K562 (cell line): ENCODE measurements at regions not wholly inside any gene's neighbourhood (a gene's known extent, or its start where the extent isn't known, plus 50 kb on each side); places are given as distances from the start of the nearest gene placed in this dataset.

ENCODE experiments used
- ATAC-seq: fragments of 200-7000 bp; cut with Tn5 transposase; 3 replicates; pipeline ENCODE4 v1.9.1; 2020; ENCODE audit warnings: moderate library complexity
- BruUV-seq: library from RNA; stranded (reverse); fragments of 400-500 nt; replicated peaks from 2 replicates; lab custom pipeline; 2021; lab: Mats Ljungman, UMichigan
- CTCF ChIA-PET: fragments of 300-600 bp; formaldehyde crosslinking; extraction: SDS; loops from one replicate; lab custom pipeline; 2021; ENCODE audit warnings: low intra/inter-chr PET ratio; lab: Yijun Ruan, JAX
- POLR2A ChIA-PET: fragments of 300-600, 350-650 bp; sonication (Branson Sonifier 250); formaldehyde crosslinking; extraction: SDS; loops from one replicate; lab custom pipeline; 2021; ENCODE audit warnings: antibody characterized with exemption, inconsistent platforms; lab: Yijun Ruan, JAX
- DNase-seq, 4 experiments: peaks; one replicate each; pipeline versions ENCODE4 v3.0.0 to v3.0.0-alpha.2; 2011 to 2018; ENCODE audit warnings: low spot score in 3 of 4, mixed read lengths in 3 of 4; ENCODE audit errors: extremely low read depth in 1 of 4
- FAIRE-seq: peaks from 2 replicates; lab custom pipeline; 2011; peaks lifted over from hg19 to GRCh38; lab: Jason Lieb, UNC
- H2AFZ ChIP-seq: 2 replicates; pipeline ENCODE4 v1.6.0; 2011; ENCODE audit warnings: low read depth, low read length, control low read depth, inconsistent platforms
- H3K27ac ChIP-seq: fragments of 200-600 bp; 3 replicates; pipeline ENCODE4 v1.8.0; 2011; ENCODE audit warnings: low read depth, mild to moderate bottlenecking, control low read depth, inconsistent platforms, low read length, moderate library complexity, mixed read lengths; ENCODE audit errors: extremely low read depth
- H3K27me3 ChIP-seq, 2 experiments: fragments of 300-600 bp in 1 of 2; 2 replicates in 1 of 2; 3 replicates in 1 of 2; pipeline versions ENCODE4 v1.6.0 to v1.8.0; 2011; ENCODE audit warnings: inconsistent platforms in 2 of 2, low read length in 2 of 2, mild to moderate bottlenecking in 1 of 2, mixed read lengths in 1 of 2, moderate library complexity in 1 of 2; ENCODE audit not compliant: control insufficient read depth in 2 of 2, insufficient read depth in 2 of 2
- H3K36me3 ChIP-seq: fragments of 300-600 bp; 3 replicates; pipeline ENCODE4 v1.8.0; 2011; ENCODE audit warnings: mild to moderate bottlenecking, low read length, inconsistent platforms; ENCODE audit not compliant: control insufficient read depth, insufficient read depth
- H3K4me1 ChIP-seq, 2 experiments: fragments of 200-600 bp in 1 of 2; replicated peaks in 1 of 2; 2 replicates in 1 of 2; 3 replicates in 1 of 2; pipeline versions ENCODE4 v1.5.1 to v1.8.0; 2011; ENCODE audit warnings: inconsistent platforms in 2 of 2, low read length in 2 of 2, mild to moderate bottlenecking in 1 of 2, mixed read lengths in 1 of 2, moderate library complexity in 1 of 2; ENCODE audit not compliant: control insufficient read depth in 2 of 2, insufficient read depth in 2 of 2
- H3K4me2 ChIP-seq: 2 replicates; pipeline ENCODE4 v1.6.1; 2011; ENCODE audit warnings: low read length, control low read depth, inconsistent platforms, mixed read lengths; ENCODE audit not compliant: insufficient read depth
- H3K4me3 ChIP-seq: fragments of 200-600 bp; sonication (generic), shearing (Covaris generic); 2 replicates; pipeline ENCODE4 v1.5.1; 2016; ENCODE audit warnings: control low read depth, inconsistent platforms
- H3K79me2 ChIP-seq: fragments of 200-600 bp; 3 replicates; pipeline ENCODE4 v1.8.0; 2011; ENCODE audit warnings: low read length, inconsistent platforms; ENCODE audit not compliant: control insufficient read depth, insufficient read depth
- H3K9ac ChIP-seq, 2 experiments: 2 replicates each; pipeline versions ENCODE4 v1.6.0 to v1.6.1; 2011; ENCODE audit warnings: low read depth in 2 of 2, low read length in 2 of 2, control low read depth in 1 of 2, inconsistent platforms in 1 of 2, mild to moderate bottlenecking in 1 of 2, mixed read lengths in 1 of 2; ENCODE audit not compliant: insufficient read depth in 1 of 2
- H3K9me1 ChIP-seq: one replicate; pipeline ENCODE4 v1.6.0; 2011; ENCODE audit warnings: inconsistent platforms, mild to moderate bottlenecking, low read length, moderate library complexity; ENCODE audit not compliant: control insufficient read depth, insufficient read depth
- H3K9me3 ChIP-seq: replicated peaks from 2 replicates; pipeline ENCODE4 v1.5.1; 2011; ENCODE audit warnings: low read depth, low read length, inconsistent platforms; ENCODE audit not compliant: control insufficient read depth, insufficient read depth
- H4K20me1 ChIP-seq: replicated peaks from 2 replicates; pipeline ENCODE4 v1.6.1; 2011; ENCODE audit warnings: low read length, inconsistent platforms, mixed read lengths; ENCODE audit not compliant: control insufficient read depth, insufficient read depth
- E2F3 ChIP-seq: fragments of 250-450 bp; sonication (Bioruptor Pico); IDR thresholded peaks from 2 replicates; pipeline ENCODE4 v1.4.0; 2020; ENCODE audit warnings: mild to moderate bottlenecking
- HDAC8 ChIP-seq: fragments of 450-650 bp; IDR thresholded peaks from 2 replicates; pipeline ENCODE4 v1.6.1; 2016; ENCODE audit warnings: mild to moderate bottlenecking, missing genetic modification characterization, moderate library complexity, missing compliant biosample characterization
- HLTF ChIP-seq: fragments of 450-650 bp; IDR thresholded peaks from 2 replicates; pipeline ENCODE4 v1.6.1; 2016
- HMG20A ChIP-seq: fragments of 450-650 bp; formaldehyde crosslinking; conservative IDR thresholded peaks from 2 replicates; pipeline ENCODE4 v1.4.0; 2020; ENCODE audit warnings: mild to moderate bottlenecking, mixed read lengths
- POLR3A ChIP-seq: IDR thresholded peaks from 2 replicates; pipeline ENCODE4 v1.6.1; 2011; ENCODE audit warnings: borderline replicate concordance, mild to moderate bottlenecking, moderate library complexity; ENCODE audit not compliant: insufficient read length, insufficient read depth; ENCODE audit errors: extremely low read depth
- TCF3 ChIP-seq: sonication (generic); formaldehyde crosslinking; IDR thresholded peaks from 2 replicates; pipeline ENCODE4 v1.4.0; 2020; ENCODE audit warnings: mild to moderate bottlenecking, missing genetic modification reagents
- THRA ChIP-seq: fragments of 450-650 bp; IDR thresholded peaks from 2 replicates; pipeline ENCODE4 v1.6.1; 2017; ENCODE audit warnings: mild to moderate bottlenecking, moderate library complexity
- ZFP36 ChIP-seq: fragments of 150-350 bp; IDR thresholded peaks from 2 replicates; pipeline ENCODE4 v1.6.1; 2018; ENCODE audit warnings: low read length, low read depth; ENCODE audit not compliant: partially characterized antibody
- WGBS: fragments of 100-300 bp; shearing (Covaris generic); methylation state at CpG from one replicate; pipeline ENCODE4 v1.1.6; 2016; ENCODE audit warnings: low coverage, mixed read lengths; ENCODE audit not compliant: insufficient coverage; ENCODE audit errors: missing lambda C conversion rate; 5-methylcytosine and 5-hydroxymethylcytosine counted together
- in situ Hi-C: fragments of 300-500 bp; cut with MboI; formaldehyde crosslinking; loops from 4 replicates; pipeline ENCODE4 v1.15.0; 2018; ENCODE audit warnings: inconsistent platforms, mixed read lengths
- intact Hi-C: fragments of 100-400 bp; cut with micrococcal nuclease; formaldehyde crosslinking; loops from 2 replicates; pipeline ENCODE4 v1.14.2; 2022

- TF ChIP-seq THRA: no peak
- no peak for TF ChIP-seq POLR3A
- TF ChIP-seq HLTF: no peak
- TF ChIP-seq HDAC8 (tag): no peak
- no peak for TF ChIP-seq HMG20A (CRISPR knock-in tag)
Observed at GRCh38 chr6:63099772-63100459, 111.4 kb upstream of the FKBP1C start (continued).

GRCh38 chr6:63114610-63115211, 96.6 kb upstream of the FKBP1C start:
- H4K20me1 ChIP-seq: no peaks in the 10 kb centered on the region
- no peaks in the 10 kb centered on the region for H3K36me3 ChIP-seq
- intact Hi-C loops: no loop called here
- ATAC-seq (no peak), FAIRE-seq (no peak), DNase-seq (no peak)
- H3K9me1 ChIP-seq: no peaks in the 10 kb centered on the region
- no peak overlapping the region for H3K4me3 ChIP-seq
- no peak overlapping the region for H3K4me2 ChIP-seq
- in situ Hi-C loops: no loop called here
- ChIA-PET CTCF (no interaction called here), POLR2A (no interaction called here)
- no peak overlapping the region for H2AFZ ChIP-seq
- no peaks in the 10 kb centered on the region for H3K27me3 ChIP-seq
- H3K9ac ChIP-seq: no peak overlapping the region
- no TSS peak for BruUV-seq
- 0% methylated on average over 2 of the region's 2 CpGs for WGBS
- H3K9me3 ChIP-seq: no peaks in the 10 kb centered on the region
- H3K79me2 ChIP-seq: no peaks in the 10 kb centered on the region
- H3K4me1 ChIP-seq: no peaks in the 10 kb centered on the region
- no peak overlapping the region for H3K27ac ChIP-seq
- TF ChIP-seq E2F3 (CRISPR knock-in tag): no peak
- no peak for TF ChIP-seq TCF3 (CRISPR knock-in tag)
- no peak for TF ChIP-seq ZFP36
